Stimulated activated effector memory CD8-positive, alpha-beta T cell treated with anti-CD3 and anti-CD28 coated beads, Interleukin-12 subunit alpha, Interleukin-12 subunit beta, amount 100 ng/mL, for 72 hours (primary cell): ENCODE measurements at regions not wholly inside any gene's neighbourhood (a gene's known extent, or its start where the extent isn't known, plus 50 kb on each side); places are given as distances from the start of the nearest gene placed in this dataset.

Experiments used
- ATAC-seq: fragments of 150-1000 bp; cut with Tn5 transposase; 2 replicates; pipeline ENCODE4 v1.10.0; 2021
- DNase-seq, 2 donors: peaks; one replicate each; pipeline ENCODE4 v3.0.0; 2021 to 2022; ENCODE audit warnings: low spot score in 2 of 2
- H3K27ac Mint-ChIP-seq: one replicate; pipeline ENCODE4 v1.8.0; 2022; ENCODE audit warnings: mild to moderate bottlenecking, mixed read lengths
- H3K36me3 Mint-ChIP-seq: one replicate; pipeline ENCODE4 v1.8.0; 2022; ENCODE audit warnings: mild to moderate bottlenecking, mixed read lengths
- H3K4me1 Mint-ChIP-seq: one replicate; pipeline ENCODE4 v1.8.0; 2022; ENCODE audit warnings: mixed read lengths
- H3K4me3 Mint-ChIP-seq: one replicate; pipeline ENCODE4 v1.8.0; 2022; ENCODE audit warnings: mild to moderate bottlenecking, mixed read lengths
- H3K9me3 Mint-ChIP-seq: one replicate; pipeline ENCODE4 v1.8.0; 2022; ENCODE audit warnings: mixed read lengths

DNA sequence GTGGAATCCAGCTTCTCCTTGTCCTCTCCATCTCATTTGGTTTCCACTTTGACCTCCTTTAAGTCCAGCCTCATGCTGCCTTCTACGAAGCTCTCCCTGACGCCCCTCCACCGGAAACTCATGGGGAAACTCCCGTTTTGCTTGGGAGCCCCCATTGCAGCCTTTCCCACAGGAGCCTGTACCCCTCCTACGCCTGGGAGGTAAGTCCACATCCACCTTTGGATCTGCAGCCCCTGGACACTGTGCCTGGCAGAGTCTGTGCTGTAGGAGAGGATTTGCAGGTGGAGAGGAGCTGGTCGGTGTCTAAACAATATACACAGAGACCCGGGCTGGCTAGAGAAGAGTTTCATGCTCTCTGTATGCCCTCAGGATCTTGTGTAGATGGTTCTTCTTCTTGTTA, 296.1 kb downstream of the GLRX3 start:
- no peaks in the 10 kb centered on the region for H3K36me3 Mint-ChIP-seq
- no peak overlapping the region for H3K4me3 Mint-ChIP-seq
- H3K4me1 Mint-ChIP-seq = no peaks in the 10 kb centered on the region
- peaks cover 23% of the 10 kb centered on the region for H3K9me3 Mint-ChIP-seq
- ATAC-seq (no peak), DNase-seq (peak in 1 of 2 donors; percentile 6)
- no peak overlapping the region for H3K27ac Mint-ChIP-seq

GRCh38 chr10:130432850-130433249, 296.7 kb downstream of the GLRX3 start:
- DNase-seq = no peak
- H3K4me1 Mint-ChIP-seq = no peaks in the 10 kb centered on the region
- no peaks in the 10 kb centered on the region for H3K36me3 Mint-ChIP-seq
- no peak overlapping the region for H3K4me3 Mint-ChIP-seq
- no peak overlapping the region for H3K27ac Mint-ChIP-seq
- ATAC-seq = no peak
- peaks cover 25% of the 10 kb centered on the region for H3K9me3 Mint-ChIP-seq

DNA sequence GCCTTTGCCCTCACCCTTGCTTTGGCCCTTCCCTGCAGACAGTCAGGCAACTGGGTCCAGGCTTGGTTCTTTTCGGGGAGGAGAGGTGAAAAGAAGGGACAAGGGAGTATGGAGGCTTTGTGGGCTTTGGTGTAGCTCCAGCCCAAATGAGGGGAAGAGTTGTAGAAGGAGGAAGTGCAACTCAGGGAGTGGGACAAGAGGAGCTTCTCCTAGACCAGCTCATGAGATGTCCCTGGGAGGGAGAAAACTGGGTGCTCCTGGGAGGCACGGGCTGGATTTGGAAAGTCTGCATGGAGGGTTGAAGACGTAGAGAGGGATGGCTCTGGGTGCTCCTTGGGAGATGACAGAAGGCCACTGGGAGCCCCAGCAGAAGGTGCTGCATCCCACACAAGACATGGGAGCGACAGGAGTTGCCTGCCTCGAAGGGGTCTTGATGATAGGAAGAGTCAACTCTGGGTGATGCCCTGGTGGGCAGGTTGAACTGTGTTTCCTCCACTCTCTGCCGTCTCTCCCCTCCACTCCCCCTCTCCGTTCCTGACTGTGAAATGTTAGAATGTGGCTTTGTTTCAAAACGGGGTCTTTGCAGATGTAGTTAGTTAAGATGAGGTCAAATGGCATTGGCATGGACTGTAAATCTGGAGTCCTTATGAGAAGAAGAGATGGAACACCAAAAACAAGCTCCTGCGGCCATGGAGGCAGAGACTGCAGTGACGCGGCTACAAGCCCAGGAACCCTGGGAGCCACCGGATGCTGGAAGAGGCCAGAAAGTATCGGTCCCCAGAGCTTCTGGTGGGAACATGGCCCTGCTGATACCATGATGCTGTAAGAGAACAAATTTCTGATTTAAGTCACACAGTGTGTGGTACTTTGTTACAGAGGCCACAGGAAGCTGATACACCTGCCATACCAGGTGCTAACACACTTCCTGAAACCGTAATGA, 298.5 kb downstream of the GLRX3 start:
- H3K27ac Mint-ChIP-seq = no peak overlapping the region
- no peak for ATAC-seq
- no peak for DNase-seq
- no peaks in the 10 kb centered on the region for H3K4me1 Mint-ChIP-seq
- H3K4me3 Mint-ChIP-seq = no peak overlapping the region
- no peaks in the 10 kb centered on the region for H3K36me3 Mint-ChIP-seq
- peaks cover 27% of the 10 kb centered on the region for H3K9me3 Mint-ChIP-seq

DNA sequence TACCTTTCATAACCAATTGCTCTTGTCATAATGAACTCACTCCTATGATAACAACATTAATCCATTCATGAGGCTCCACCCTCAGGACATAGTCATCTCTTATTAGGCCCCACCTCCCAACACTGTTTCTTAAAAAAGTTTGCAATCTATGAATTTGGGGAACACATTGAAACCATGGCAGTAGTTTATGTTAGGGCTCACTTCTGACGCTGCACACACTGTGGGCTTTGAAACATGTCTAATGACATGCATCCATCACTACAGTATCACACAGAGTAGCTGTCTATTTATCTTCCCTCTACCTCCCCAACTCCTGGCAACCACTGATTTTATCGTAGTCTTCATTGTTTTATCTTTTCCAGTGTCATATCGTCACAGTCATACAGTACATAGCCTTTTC, 299.8 kb downstream of the GLRX3 start:
- Mint-ChIP-seq H3K27ac (no peak overlapping the region), H3K9me3 (peaks cover 27% of the 10 kb centered on the region), H3K4me1 (no peaks in the 10 kb centered on the region), H3K36me3 (no peaks in the 10 kb centered on the region), H3K4me3 (no peak overlapping the region)
- ATAC-seq (no peak), DNase-seq (no peak)

GRCh38 chr10:130438861-130439260, 302.7 kb downstream of the GLRX3 start:
- no peak overlapping the region for H3K27ac Mint-ChIP-seq

DNA sequence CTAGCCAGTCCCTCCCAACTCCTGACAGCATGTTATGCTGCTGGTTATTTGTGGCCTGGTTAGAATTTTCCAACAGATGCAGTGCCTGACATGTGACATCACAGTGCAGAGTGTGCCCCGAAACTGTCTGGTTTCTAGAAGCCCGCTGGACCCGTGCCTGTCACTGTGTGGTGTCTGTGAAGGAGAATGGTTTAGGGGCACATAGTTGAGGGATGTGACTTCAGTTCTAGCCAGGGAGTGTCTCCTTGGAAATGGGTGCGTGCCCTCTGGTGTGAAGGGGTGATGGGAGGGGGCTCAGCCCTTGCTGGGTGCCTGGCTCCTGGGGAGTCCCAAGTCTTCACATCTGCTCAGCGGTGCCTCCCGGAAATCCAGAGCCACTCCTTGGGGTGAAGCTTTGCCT, 303.6 kb downstream of the GLRX3 start:
- no peaks in the 10 kb centered on the region for H3K4me1 Mint-ChIP-seq
- no peaks in the 10 kb centered on the region for H3K36me3 Mint-ChIP-seq
- H3K9me3 Mint-ChIP-seq = peaks cover 12% of the 10 kb centered on the region
- no peak for ATAC-seq
- peak in 1 of 2 donors; percentile 2 for DNase-seq
- no peak overlapping the region for H3K27ac Mint-ChIP-seq
- no peak overlapping the region for H3K4me3 Mint-ChIP-seq

More at GRCh38 chr10:130438861-130439260, 302.7 kb downstream of the GLRX3 start:
- peaks cover 17% of the 10 kb centered on the region for H3K9me3 Mint-ChIP-seq
- DNase-seq (no peak), ATAC-seq (no peak)
- no peaks in the 10 kb centered on the region for H3K36me3 Mint-ChIP-seq
- H3K4me1 Mint-ChIP-seq = no peaks in the 10 kb centered on the region
- H3K4me3 Mint-ChIP-seq = no peak overlapping the region

DNA sequence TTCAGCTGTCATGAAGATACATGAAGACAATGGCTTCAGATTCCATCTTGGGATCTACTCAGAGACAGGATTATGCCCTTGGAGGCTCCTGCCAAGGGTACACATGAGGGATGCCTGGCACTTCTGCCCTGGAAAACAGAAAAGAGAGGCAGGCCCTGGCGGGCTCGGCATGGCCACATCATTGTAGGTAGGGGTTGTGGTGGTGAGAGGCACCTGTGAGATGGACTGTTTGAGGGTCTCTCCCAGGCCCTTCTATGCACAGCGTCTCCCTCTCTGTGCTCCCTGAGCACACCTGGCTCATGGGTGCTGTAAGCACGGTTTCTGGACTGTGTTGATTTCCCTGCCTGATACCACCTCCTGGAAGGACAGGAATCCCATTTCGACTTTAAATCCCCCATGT, 304.3 kb downstream of the GLRX3 start:
- peaks cover 11% of the 10 kb centered on the region for H3K9me3 Mint-ChIP-seq
- no peak overlapping the region for H3K4me3 Mint-ChIP-seq
- no peak for ATAC-seq

DNA sequence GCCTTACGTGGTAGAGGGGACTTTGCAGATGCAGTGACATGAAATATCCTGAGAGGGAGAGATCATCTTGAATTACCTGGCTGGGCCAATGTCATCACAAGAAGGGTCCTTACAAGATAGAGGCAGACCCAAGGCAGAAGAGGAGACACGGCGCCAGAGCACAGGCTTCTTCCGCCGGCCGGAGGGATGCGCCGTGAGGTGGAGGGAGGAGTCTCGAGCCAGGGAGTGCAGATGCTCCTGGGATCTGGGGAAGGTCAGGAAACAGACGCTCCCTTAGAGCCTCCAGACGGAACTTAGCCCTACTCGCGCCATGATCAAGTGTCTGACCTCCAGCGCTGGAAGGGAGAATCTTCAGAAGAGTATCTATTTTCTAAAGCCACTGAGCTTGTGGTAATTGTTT, 304.8 kb downstream of the GLRX3 start:
- H3K4me1 Mint-ChIP-seq = no peaks in the 10 kb centered on the region
- no peaks in the 10 kb centered on the region for H3K36me3 Mint-ChIP-seq
- no peak overlapping the region for H3K27ac Mint-ChIP-seq
- peaks cover 11% of the 10 kb centered on the region for H3K9me3 Mint-ChIP-seq
- no peak overlapping the region for H3K4me3 Mint-ChIP-seq
- ATAC-seq (no peak), DNase-seq (no peak)

More for the DNA sequence above, 304.3 kb downstream of the GLRX3 start:
- no peaks in the 10 kb centered on the region for H3K36me3 Mint-ChIP-seq
- no peaks in the 10 kb centered on the region for H3K4me1 Mint-ChIP-seq
- no peak overlapping the region for H3K27ac Mint-ChIP-seq
- no peak for DNase-seq

- Mint-ChIP-seq H3K36me3 (no peaks in the 10 kb centered on the region), H3K4me3 (no peak overlapping the region), H3K27ac (no peak overlapping the region), H3K4me1 (no peaks in the 10 kb centered on the region), H3K9me3 (peaks cover 4% of the 10 kb centered on the region)
- DNase-seq (no peak), ATAC-seq (no peak)
These were observed 306.9 kb downstream of the GLRX3 start for GRCh38 chr10:130443066-130443465.

DNA sequence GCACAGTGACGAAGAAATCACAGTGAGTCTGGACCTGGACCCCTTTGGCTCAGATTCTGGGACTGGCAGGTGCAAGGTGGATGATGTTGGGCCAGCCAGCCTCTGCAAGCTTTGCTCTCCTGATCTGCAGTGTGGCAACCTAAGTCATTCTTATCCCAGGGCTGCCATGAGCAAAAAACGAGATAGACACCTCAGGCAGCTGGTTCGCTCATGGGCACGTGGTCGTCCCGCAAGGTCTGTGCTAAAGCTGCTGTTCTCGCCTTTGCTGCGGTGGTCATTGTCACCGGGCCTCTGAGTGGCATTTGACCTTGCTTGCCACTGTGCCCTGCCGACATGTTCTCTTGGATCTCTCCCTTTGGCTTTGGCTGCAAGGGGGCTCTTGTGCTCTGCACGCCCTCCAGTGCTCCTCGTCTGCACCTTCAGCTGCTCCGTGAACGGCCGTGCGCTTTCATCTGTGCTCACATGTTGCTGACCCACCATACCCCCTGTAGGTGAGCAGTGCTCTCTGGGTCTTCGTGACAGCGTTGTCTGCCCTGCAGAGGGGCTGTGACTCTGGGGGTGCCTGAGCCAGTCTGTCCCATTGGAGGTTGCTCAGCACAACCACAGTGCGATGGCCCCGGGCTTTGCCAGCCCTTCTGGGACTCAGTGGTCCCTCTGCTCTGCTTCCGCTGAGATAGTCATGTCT, 317.0 kb downstream of the GLRX3 start:
- Mint-ChIP-seq H3K27ac (no peak overlapping the region), H3K36me3 (no peaks in the 10 kb centered on the region), H3K4me1 (no peaks in the 10 kb centered on the region), H3K4me3 (no peak overlapping the region), H3K9me3 (peaks cover 12% of the 10 kb centered on the region)
- ATAC-seq (no peak), DNase-seq (no peak)

GRCh38 chr10:130453721-130454542, 317.7 kb downstream of the GLRX3 start:
- DNase-seq = no peak
- Mint-ChIP-seq H3K4me1 (no peaks in the 10 kb centered on the region), H3K27ac (no peak overlapping the region), H3K4me3 (no peak overlapping the region), H3K36me3 (no peaks in the 10 kb centered on the region), H3K9me3 (peaks cover 10% of the 10 kb centered on the region)
- no peak for ATAC-seq

- no peak for DNase-seq
- H3K4me1 Mint-ChIP-seq = no peaks in the 10 kb centered on the region
- no peak overlapping the region for H3K4me3 Mint-ChIP-seq
- no peak overlapping the region for H3K27ac Mint-ChIP-seq
- no peaks in the 10 kb centered on the region for H3K36me3 Mint-ChIP-seq
- H3K9me3 Mint-ChIP-seq = peaks cover 8% of the 10 kb centered on the region
- ATAC-seq = no peak
These were observed 318.4 kb downstream of the GLRX3 start for GRCh38 chr10:130454543-130455000.

DNA sequence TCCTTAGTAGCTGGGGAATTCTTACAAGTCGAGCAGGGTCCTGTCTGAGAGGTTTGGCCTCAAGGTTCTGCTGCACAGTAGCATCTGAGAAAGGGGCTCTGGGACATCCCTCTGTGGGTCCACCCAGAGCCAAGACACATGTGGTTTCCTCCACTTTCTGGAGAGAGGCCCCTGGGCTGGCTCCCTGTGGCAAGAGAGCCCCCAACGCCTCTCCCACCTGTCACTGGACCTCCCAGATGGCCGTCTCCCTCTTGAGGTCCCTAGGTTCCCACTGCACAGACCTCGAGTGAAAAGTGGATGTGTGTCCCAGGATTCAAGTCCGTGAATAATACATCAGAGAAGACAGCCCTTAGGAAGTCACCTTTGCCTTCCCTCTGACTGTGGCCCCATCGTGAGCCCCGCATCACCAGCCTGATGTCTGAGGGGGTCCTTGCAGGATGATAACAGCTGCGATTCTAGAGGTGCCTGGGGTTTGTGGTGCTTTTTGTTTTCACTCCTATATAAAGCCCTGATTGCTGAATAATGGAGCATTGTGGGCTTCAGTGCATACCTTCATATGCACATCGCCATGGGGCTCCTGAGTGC, 319.0 kb downstream of the GLRX3 start:
- Mint-ChIP-seq H3K27ac (no peak overlapping the region), H3K9me3 (peaks cover 6% of the 10 kb centered on the region), H3K4me1 (no peaks in the 10 kb centered on the region), H3K4me3 (no peak overlapping the region), H3K36me3 (no peaks in the 10 kb centered on the region)
- DNase-seq = no peak
- ATAC-seq = no peak

DNA sequence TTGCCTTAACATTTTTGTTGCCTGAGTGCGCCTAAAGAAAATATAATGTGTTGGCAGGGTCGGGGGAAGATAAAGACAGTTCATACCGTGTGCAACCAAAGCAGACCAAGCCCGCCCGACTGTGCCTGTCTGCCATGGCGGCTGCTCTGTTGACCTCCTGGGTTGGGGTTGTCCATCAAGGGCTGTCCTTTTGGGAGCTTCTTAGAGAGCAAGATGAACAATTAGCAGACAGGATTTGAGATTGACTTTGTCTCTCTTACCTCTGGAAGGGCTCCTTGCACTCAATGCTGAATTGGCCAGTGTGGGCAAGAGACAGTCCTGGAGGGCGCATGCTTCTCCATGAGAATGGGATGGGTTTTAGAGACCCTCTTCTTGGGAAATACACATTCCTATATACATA, 319.6 kb downstream of the GLRX3 start:
- Mint-ChIP-seq H3K4me1 (no peaks in the 10 kb centered on the region), H3K4me3 (no peak overlapping the region), H3K36me3 (no peaks in the 10 kb centered on the region), H3K9me3 (peaks cover 6% of the 10 kb centered on the region), H3K27ac (no peak overlapping the region)
- DNase-seq (no peak), ATAC-seq (no peak)

DNA sequence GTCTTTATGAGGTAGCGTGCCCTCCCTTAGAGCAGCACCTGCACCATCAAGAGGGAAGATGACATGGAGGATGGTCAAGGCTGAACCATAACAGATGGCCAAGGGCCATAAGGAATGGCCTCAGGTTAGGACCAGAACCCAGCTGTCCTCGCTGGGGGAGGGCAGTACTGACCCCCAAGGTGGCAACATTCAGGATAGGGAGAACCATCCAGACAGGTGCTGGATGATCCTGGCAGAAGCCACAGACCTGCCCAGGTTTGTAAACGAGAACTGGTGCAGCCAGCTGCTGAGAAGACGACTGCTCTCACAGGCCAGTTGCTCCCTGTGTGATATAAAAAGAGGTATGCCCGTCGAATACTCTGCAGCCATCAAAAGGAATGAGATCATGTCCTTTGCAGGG, 320.4 kb downstream of the GLRX3 start:
- Mint-ChIP-seq H3K4me1 (no peaks in the 10 kb centered on the region), H3K9me3 (peaks cover 6% of the 10 kb centered on the region), H3K27ac (no peak overlapping the region), H3K36me3 (no peaks in the 10 kb centered on the region), H3K4me3 (no peak overlapping the region)
- ATAC-seq = no peak
- no peak for DNase-seq
